NB4 (cell line): ENCODE measurements at regions not wholly inside any gene's neighbourhood (a gene's known extent, or its start where the extent isn't known, plus 50 kb on each side); places are given as distances from the start of the nearest gene placed in this dataset.

ENCODE experiments used
- DNase-seq: peaks from one replicate; pipeline ENCODE4 v3.0.0; 2010; ENCODE audit warnings: low read depth
- H3K4me3 ChIP-seq: one replicate; pipeline ENCODE4 v1.5.1; 2011; ENCODE audit warnings: mild to moderate bottlenecking, low read depth, low read length, moderate library complexity
- MYC ChIP-seq: IDR thresholded peaks from 2 replicates; pipeline ENCODE4 v1.6.1; 2011; ENCODE audit warnings: low read depth, low read length
- POLR2A ChIP-seq: IDR thresholded peaks from 2 replicates; pipeline ENCODE4 v1.6.1; 2011; ENCODE audit warnings: mild to moderate bottlenecking; ENCODE audit not compliant: insufficient read length; ENCODE audit errors: extremely low read depth
- TF ChIP-seq, protein P1 (sequence below): IDR thresholded peaks from 2 replicates; pipeline ENCODE4 v1.6.1; 2011; ENCODE audit warnings: low read depth, low read length
- TF ChIP-seq, protein P2 (sequence below): IDR thresholded peaks from one replicate; pipeline ENCODE4 v1.5.1; 2012; ENCODE audit warnings: low read depth, low read length

DNA sequence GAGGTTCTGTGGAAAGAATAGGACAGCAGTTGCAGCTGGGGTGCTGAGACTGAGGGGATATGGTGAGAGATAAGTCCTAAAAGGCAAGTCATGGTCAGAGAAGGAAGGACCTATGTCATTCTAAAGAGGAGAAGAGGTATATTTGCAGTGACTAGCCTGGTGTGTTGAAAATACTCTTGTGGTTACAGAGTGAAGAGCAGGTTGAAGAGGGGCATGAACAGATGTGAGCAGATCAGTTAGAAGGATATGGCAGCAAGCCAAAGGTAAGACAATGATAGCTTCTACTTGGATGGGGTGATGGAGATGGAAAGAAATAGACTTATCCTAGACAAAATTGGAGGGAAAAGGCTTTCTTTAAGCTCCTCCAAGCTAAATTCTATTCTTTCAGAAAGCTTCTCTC, 469.8 kb upstream of the CPEB2 start:
- no peak for TF ChIP-seq MYC
- TF ChIP-seq POLR2A: no peak
- TF ChIP-seq, protein P1, sequence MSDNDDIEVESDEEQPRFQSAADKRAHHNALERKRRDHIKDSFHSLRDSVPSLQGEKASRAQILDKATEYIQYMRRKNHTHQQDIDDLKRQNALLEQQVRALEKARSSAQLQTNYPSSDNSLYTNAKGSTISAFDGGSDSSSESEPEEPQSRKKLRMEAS: no peak
- TF ChIP-seq, protein P2, sequence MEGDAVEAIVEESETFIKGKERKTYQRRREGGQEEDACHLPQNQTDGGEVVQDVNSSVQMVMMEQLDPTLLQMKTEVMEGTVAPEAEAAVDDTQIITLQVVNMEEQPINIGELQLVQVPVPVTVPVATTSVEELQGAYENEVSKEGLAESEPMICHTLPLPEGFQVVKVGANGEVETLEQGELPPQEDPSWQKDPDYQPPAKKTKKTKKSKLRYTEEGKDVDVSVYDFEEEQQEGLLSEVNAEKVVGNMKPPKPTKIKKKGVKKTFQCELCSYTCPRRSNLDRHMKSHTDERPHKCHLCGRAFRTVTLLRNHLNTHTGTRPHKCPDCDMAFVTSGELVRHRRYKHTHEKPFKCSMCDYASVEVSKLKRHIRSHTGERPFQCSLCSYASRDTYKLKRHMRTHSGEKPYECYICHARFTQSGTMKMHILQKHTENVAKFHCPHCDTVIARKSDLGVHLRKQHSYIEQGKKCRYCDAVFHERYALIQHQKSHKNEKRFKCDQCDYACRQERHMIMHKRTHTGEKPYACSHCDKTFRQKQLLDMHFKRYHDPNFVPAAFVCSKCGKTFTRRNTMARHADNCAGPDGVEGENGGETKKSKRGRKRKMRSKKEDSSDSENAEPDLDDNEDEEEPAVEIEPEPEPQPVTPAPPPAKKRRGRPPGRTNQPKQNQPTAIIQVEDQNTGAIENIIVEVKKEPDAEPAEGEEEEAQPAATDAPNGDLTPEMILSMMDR: no peak
- DNase-seq: no peak
- H3K4me3 ChIP-seq: no peak overlapping the region

DNA sequence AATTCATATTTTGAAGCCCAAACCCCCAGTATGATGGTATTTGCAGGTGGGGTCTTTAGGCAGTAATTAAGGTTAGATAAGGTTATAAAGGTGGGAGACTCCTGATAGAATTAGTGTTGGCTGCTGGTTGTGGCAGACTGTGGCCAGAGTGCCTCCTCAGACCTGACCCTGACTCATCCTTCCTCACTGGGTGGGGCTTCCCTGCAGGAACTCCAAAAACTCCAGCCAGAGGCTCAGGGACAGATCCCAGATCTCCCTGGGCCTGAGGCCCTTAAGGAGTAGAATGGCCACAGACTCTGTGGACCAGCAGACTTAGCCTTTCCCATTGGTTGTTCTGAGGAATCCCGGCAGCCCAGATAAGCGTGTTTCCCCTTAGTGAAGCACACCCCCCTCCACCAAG, 463.0 kb upstream of the CPEB2 start:
- TF ChIP-seq, protein P2: no peak
- DNase-seq: no peak
- H3K4me3 ChIP-seq: no peak overlapping the region

DNA sequence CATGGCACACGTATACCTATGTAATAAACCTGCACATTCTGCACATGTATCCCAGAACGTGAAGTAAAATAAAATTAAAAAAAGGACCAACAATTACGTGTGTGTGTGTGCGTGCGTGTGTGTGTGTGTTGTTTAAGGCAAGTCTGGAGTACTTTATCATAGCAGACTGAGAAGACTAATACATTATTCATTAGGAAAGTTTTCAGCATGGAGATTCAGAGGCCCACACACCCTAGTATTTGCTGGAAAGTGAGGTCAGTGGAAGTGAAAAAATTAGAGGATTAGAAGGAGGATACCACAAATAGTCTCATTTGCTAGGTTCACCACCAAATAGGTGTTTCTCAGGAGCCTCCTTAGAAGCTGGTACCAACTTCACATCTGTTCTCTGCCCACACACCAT, 457.1 kb upstream of the CPEB2 start:
- TF ChIP-seq MYC: no peak
- TF ChIP-seq, protein P1: no peak
- no peak for TF ChIP-seq POLR2A
- TF ChIP-seq, protein P2: no peak
- no peak for DNase-seq
- no peak overlapping the region for H3K4me3 ChIP-seq

DNA sequence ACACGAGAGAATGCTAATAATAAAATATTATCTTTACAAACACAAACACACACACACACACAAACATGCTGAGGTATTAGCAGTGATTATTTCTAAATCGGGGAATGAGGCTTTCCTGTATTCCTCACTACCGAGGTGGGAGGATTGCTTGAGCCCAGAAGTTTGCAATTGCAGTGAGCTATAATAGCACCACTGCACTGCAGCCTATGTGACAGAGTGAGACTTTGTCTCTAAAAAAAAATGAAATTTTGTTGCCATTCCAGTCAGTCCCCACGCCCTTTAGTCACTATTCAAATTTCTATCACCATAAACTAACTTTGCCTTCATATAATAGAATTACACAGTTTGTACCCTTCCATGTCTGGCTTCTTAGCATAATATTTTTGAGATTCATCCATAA, 456.5 kb upstream of the CPEB2 start:
- DNase-seq: no peak
- TF ChIP-seq POLR2A (no peak), MYC (no peak)
- TF ChIP-seq, protein P1: no peak
- TF ChIP-seq, protein P2: no peak
- H3K4me3 ChIP-seq: no peak overlapping the region

DNA sequence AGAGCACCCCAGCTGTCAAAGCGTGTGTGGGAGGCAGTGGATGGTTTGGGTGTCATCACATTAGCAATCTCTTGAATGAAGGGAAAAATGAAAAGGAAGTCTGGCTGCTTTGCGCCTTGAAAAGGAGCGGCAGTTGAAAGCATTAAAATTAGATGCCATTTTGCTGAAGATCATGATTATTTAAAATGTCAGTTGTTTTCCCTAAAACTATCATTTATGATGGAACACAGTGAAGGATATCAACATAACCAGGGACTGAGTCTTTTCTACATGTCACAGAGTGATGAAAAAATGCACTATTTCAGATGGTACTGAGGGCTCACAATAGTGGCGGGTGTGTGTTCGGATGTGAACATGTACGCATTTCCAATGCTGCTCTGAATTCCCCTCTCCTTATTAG, 450.2 kb upstream of the CPEB2 start:
- H3K4me3 ChIP-seq: no peak overlapping the region
- no peak for DNase-seq
- TF ChIP-seq MYC (no peak), POLR2A (no peak)
- TF ChIP-seq, protein P2: no peak
- TF ChIP-seq, protein P1: no peak

DNA sequence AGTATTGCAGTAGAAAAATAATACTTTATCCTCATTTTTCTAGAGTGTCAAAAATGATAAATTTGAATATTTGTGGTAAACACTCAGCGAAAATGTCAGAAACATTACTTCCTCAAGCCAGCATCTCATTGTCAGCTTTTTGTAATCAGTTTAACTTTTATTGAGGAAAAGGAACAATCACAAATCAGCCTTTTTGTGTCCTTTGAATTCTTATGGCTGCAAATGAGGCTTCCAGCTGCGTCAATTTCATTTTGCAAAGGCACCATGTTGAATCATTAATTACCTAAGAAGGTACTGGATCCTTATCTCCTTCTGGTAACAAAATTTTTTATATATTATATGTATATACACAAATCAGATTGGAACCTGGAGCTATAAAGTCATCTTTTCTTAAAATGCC, 442.6 kb upstream of the CPEB2 start:
- H3K4me3 ChIP-seq: no peak overlapping the region
- no peak for DNase-seq
- TF ChIP-seq, protein P2: no peak
- no peak for TF ChIP-seq POLR2A
- TF ChIP-seq MYC: no peak
- TF ChIP-seq, protein P1: no peak
